Loucy (cell line): ENCODE measurements at regions not wholly inside any gene's neighbourhood (a gene's known extent, or its start where the extent isn't known, plus 50 kb on each side); places are given as distances from the start of the nearest gene placed in this dataset.

ENCODE experiments used
- H2AFZ ChIP-seq: fragments of 200-600 bp; sonication (generic); 2 replicates; pipeline ENCODE4 v1.6.0; 2016; ENCODE audit warnings: antibody characterized with exemption, mild to moderate bottlenecking, low read length, moderate library complexity
- H3F3A ChIP-seq: fragments of 200-600 bp; 2 replicates; pipeline ENCODE4 v1.6.0; 2016; ENCODE audit warnings: antibody characterized with exemption, low read depth, mild to moderate bottlenecking
- H3K27me3 ChIP-seq: fragments of 200-600 bp; sonication (generic); 2 replicates; pipeline ENCODE4 v1.6.1; 2014; ENCODE audit warnings: low read length, mild to moderate bottlenecking; ENCODE audit not compliant: insufficient read depth, poor library complexity, severe bottlenecking
- H3K36me3 ChIP-seq: fragments of 200-600 bp; sonication (generic); 2 replicates; pipeline ENCODE4 v1.6.1; 2016; ENCODE audit warnings: low read length; ENCODE audit not compliant: insufficient read depth
- H3K4me1 ChIP-seq: fragments of 200-600 bp; sonication (generic); 2 replicates; pipeline ENCODE4 v1.5.1; 2014; ENCODE audit warnings: low read length, mild to moderate bottlenecking; ENCODE audit not compliant: insufficient read depth, poor library complexity, severe bottlenecking
- H3K4me2 ChIP-seq: fragments of 200-600 bp; sonication (generic); 2 replicates; pipeline ENCODE4 v1.6.0; 2014; ENCODE audit warnings: antibody characterized with exemption, low read length, low read depth, mild to moderate bottlenecking; ENCODE audit not compliant: poor library complexity, severe bottlenecking
- H3K4me3 ChIP-seq: fragments of 200-600 bp; sonication (generic); 2 replicates; pipeline ENCODE4 v1.5.1; 2014; ENCODE audit warnings: low read length, mild to moderate bottlenecking, mixed read lengths; ENCODE audit not compliant: poor library complexity, severe bottlenecking
- H3K79me2 ChIP-seq: fragments of 200-600 bp; sonication (generic); 2 replicates; pipeline ENCODE4 v1.6.1; 2014; ENCODE audit warnings: low read length; ENCODE audit not compliant: insufficient read depth
- H3K9ac ChIP-seq: fragments of 200-600 bp; sonication (generic); 2 replicates; pipeline ENCODE4 v1.6.0; 2014; ENCODE audit warnings: mild to moderate bottlenecking, low read depth, low read length, moderate library complexity; ENCODE audit not compliant: poor library complexity, severe bottlenecking
- H3K9me2 ChIP-seq: fragments of 200-600 bp; sonication (generic); replicated peaks from 2 replicates; pipeline ENCODE4 v1.6.1; 2016; ENCODE audit warnings: low read depth, low read length, mixed read lengths
- H3K9me3 ChIP-seq: fragments of 200-600 bp; sonication (generic); 2 replicates; pipeline ENCODE4 v1.6.1; 2014; ENCODE audit warnings: mild to moderate bottlenecking, antibody characterized with exemption, low read length, low read depth; ENCODE audit not compliant: insufficient read depth
- H4K20me1 ChIP-seq: fragments of 200-600 bp; sonication (generic); 2 replicates; pipeline ENCODE4 v1.6.0; 2014; ENCODE audit warnings: antibody characterized with exemption, low read length, mild to moderate bottlenecking; ENCODE audit not compliant: insufficient read depth, poor library complexity, severe bottlenecking
- EZH2phosphoT487 ChIP-seq: fragments of 200-600 bp; IDR thresholded peaks from 2 replicates; pipeline ENCODE4 v1.6.1; 2018; ENCODE audit warnings: antibody characterized with exemption, mild to moderate bottlenecking, moderate library complexity, borderline replicate concordance
- TF ChIP-seq, protein P1 (sequence below): fragments of 200-600 bp; sonication (generic); conservative IDR thresholded peaks from 2 replicates; pipeline ENCODE4 v1.5.1; 2014; ENCODE audit warnings: mild to moderate bottlenecking, antibody characterized with exemption, low read length

DNA sequence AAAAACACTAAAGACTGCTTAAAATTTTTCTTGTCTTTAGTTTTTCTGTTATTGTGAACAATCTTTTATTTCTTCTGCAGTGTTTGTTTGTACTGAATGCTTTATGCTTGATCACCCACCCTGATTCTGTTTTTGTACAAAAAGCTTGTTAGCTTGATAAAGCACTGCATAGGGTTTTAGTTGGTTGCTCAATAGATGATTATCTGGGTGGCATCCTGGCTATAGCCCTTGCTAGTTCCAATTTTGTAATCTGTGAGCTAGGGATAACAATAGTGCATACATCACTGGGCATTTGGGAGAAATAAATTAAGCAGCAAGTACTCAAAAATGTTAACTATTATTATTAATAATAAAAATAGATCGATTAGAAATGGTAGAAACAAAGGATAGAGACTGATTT lies 102.3 kb downstream of the ZPLD1 start:
- H2AFZ ChIP-seq: peak overlapping the region; percentile 53; the same call in 1 of the 2 replicates
- no peak overlapping the region for H3K9ac ChIP-seq
- no peaks in the 10 kb centered on the region for H3K79me2 ChIP-seq
- no peaks in the 10 kb centered on the region for H3F3A ChIP-seq
- H3K9me3 ChIP-seq: no peaks in the 10 kb centered on the region
- H3K4me2 ChIP-seq: peak overlapping the region; percentile 50
- H3K9me2 ChIP-seq: no peaks in the 10 kb centered on the region
- no peak for TF ChIP-seq EZH2phosphoT487
- TF ChIP-seq, protein P1, sequence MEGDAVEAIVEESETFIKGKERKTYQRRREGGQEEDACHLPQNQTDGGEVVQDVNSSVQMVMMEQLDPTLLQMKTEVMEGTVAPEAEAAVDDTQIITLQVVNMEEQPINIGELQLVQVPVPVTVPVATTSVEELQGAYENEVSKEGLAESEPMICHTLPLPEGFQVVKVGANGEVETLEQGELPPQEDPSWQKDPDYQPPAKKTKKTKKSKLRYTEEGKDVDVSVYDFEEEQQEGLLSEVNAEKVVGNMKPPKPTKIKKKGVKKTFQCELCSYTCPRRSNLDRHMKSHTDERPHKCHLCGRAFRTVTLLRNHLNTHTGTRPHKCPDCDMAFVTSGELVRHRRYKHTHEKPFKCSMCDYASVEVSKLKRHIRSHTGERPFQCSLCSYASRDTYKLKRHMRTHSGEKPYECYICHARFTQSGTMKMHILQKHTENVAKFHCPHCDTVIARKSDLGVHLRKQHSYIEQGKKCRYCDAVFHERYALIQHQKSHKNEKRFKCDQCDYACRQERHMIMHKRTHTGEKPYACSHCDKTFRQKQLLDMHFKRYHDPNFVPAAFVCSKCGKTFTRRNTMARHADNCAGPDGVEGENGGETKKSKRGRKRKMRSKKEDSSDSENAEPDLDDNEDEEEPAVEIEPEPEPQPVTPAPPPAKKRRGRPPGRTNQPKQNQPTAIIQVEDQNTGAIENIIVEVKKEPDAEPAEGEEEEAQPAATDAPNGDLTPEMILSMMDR: no peak
- H3K36me3 ChIP-seq: no peaks in the 10 kb centered on the region
- H3K4me3 ChIP-seq: no peak overlapping the region
- H3K27me3 ChIP-seq: no peaks in the 10 kb centered on the region
- H3K4me1 ChIP-seq: peaks cover 23% of the 10 kb centered on the region
- H4K20me1 ChIP-seq: no peaks in the 10 kb centered on the region

DNA sequence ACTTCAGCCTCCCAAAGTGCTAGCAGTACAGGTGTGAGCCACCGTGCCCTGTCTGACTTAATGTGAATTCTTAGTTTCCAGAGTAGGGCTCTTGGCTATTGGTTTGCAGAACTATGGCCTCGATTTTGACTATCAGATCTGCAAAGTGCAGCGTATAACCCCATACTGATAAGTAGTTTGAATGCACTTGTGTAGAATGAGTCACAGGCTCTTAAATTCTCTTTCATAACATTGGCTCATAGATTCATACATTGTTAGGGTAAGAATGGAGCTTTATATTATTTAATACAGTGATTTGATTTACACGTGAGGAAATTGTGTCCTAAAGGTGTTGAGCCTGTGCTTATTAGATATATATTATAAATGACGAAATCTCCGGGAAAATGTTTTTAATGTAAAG lies 109.9 kb downstream of the ZPLD1 start:
- no peaks in the 10 kb centered on the region for H4K20me1 ChIP-seq

DNA sequence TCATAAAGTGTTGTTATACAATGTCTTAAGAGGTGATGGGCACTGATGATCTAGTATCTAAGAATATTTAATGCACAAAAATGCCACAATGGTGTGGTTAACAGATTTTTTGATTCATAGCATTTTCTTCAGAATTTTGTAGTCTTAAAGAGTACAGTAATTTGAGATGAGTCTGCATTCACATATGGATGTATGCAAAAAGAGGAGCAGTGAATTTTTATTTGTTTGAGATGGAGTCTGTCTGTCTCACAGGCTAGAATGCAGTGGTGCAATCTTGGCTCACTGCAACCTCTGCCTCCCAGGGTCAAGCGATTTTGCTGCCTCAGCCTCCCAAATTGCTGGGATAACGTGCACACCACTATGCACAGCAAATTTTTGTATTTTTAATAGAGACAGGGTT lies 110.5 kb downstream of the ZPLD1 start:
- H3K9me3 ChIP-seq: no peaks in the 10 kb centered on the region
- H3K4me3 ChIP-seq: no peak overlapping the region
- TF ChIP-seq, protein P1: no peak
- no peak for TF ChIP-seq EZH2phosphoT487
- H3K79me2 ChIP-seq: no peaks in the 10 kb centered on the region
- no peaks in the 10 kb centered on the region for H3K4me1 ChIP-seq
- no peaks in the 10 kb centered on the region for H3K36me3 ChIP-seq
- no peak overlapping the region for H2AFZ ChIP-seq
- no peak overlapping the region for H3K4me2 ChIP-seq
- H3K9me2 ChIP-seq: no peaks in the 10 kb centered on the region
- no peaks in the 10 kb centered on the region for H4K20me1 ChIP-seq
- H3K9ac ChIP-seq: no peak overlapping the region
- no peaks in the 10 kb centered on the region for H3K27me3 ChIP-seq
- H3F3A ChIP-seq: no peaks in the 10 kb centered on the region

More for the DNA sequence above, 109.9 kb downstream of the ZPLD1 start:
- Histone ChIP-seq H3K4me1 (no peaks in the 10 kb centered on the region), H3K79me2 (no peaks in the 10 kb centered on the region), H3F3A (no peaks in the 10 kb centered on the region), H3K4me2 (no peak overlapping the region), H2AFZ (no peak overlapping the region), H3K9ac (no peak overlapping the region), H3K4me3 (no peak overlapping the region), H3K27me3 (no peaks in the 10 kb centered on the region), H3K9me2 (no peaks in the 10 kb centered on the region), H3K36me3 (no peaks in the 10 kb centered on the region), H3K9me3 (no peaks in the 10 kb centered on the region)
- TF ChIP-seq EZH2phosphoT487: no peak
- TF ChIP-seq, protein P1: no peak
